ENCODE measurements at regions not wholly inside any gene's neighbourhood (a gene's known extent, or its start where the extent isn't known, plus 50 kb on each side); places are given as distances from the start of the nearest gene placed in this dataset.

- in situ Hi-C loops (cut with MboI; ENCODE audit: low sequenced_read_pairs) = no loop called here
These were observed 63.7 kb upstream of the CCBE1 start for GRCh38 chr18:59760619-59761600.

- in situ Hi-C loops (cut with MboI; ENCODE audit: low sequenced_read_pairs) = no loop called here
These were observed 63.0 kb upstream of the CCBE1 start for GRCh38 chr18:59760212-59760611.

- in situ Hi-C loops (cut with MboI; ENCODE audit: low sequenced_read_pairs) = no loop called here
These were observed 61.6 kb upstream of the CCBE1 start for GRCh38 chr18:59758837-59759236.

- in situ Hi-C loops (cut with MboI; ENCODE audit: low sequenced_read_pairs) = no loop called here
These were observed 60.9 kb upstream of the CCBE1 start for GRCh38 chr18:59758106-59758505.

- in situ Hi-C loops (cut with MboI; ENCODE audit: low sequenced_read_pairs) = no loop called here
These were observed 55.4 kb upstream of the CCBE1 start for GRCh38 chr18:59752666-59753065.

- in situ Hi-C loops (cut with MboI; ENCODE audit: low sequenced_read_pairs) = no loop called here
These were observed 54.0 kb upstream of the CCBE1 start for GRCh38 chr18:59751186-59751585.

- in situ Hi-C loops (cut with MboI; ENCODE audit: low sequenced_read_pairs) = no loop called here
These were observed 51.6 kb upstream of the CCBE1 start for GRCh38 chr18:59748628-59749360.

Measured in HL-60/S4 treated with retinoic acid at 250 ng/mL for 4 days and 3 days (cell line).